22Rv1 (cell line): ENCODE measurements at regions not wholly inside any gene's neighbourhood (a gene's known extent, or its start where the extent isn't known, plus 50 kb on each side); places are given as distances from the start of the nearest gene placed in this dataset.

Source experiments
- CTCF ChIP-seq: fragments of 450-650 bp; IDR thresholded peaks from 2 replicates; pipeline ENCODE4 v1.5.1; 2017; ENCODE audit warnings: mild to moderate bottlenecking
- ZFX ChIP-seq: fragments of 450-650 bp; IDR thresholded peaks from 2 replicates; pipeline ENCODE4 v1.6.1; 2017; ENCODE audit warnings: antibody characterized with exemption, borderline replicate concordance

GRCh38 chr14:87042354-87042753 is 950.6 kb downstream of the GALC start:
- TF ChIP-seq CTCF = no peak
- no peak for TF ChIP-seq ZFX
